ENCODE measurements at regions not wholly inside any gene's neighbourhood (a gene's known extent, or its start where the extent isn't known, plus 50 kb on each side); places are given as distances from the start of the nearest gene placed in this dataset.

- H3K4me3 ChIP-seq (ENCODE audit: low read depth, low read length) = no peak overlapping the region
- no peak for TF ChIP-seq CTCF (IDR thresholded peaks at IDR 0.05; ENCODE audit: low read depth, low read length, missing control alignments)
- DNase-seq (ENCODE audit: low read depth) = no peak
Measured at GRCh38 chr18:51911584-51911983, 428.4 kb upstream of the DCC start.

GRCh38 chr18:51912381-51912780 lies 427.6 kb upstream of the DCC start:
- H3K4me3 ChIP-seq (ENCODE audit: low read depth, low read length) = no peak overlapping the region
- TF ChIP-seq CTCF (IDR thresholded peaks at IDR 0.05; ENCODE audit: low read depth, low read length, missing control alignments) = no peak
- DNase-seq (ENCODE audit: low read depth) = no peak

GRCh38 chr18:51915176-51915575 lies 424.8 kb upstream of the DCC start:
- no peak overlapping the region for H3K4me3 ChIP-seq (ENCODE audit: low read depth, low read length)
- no peak for DNase-seq (ENCODE audit: low read depth)
- no peak for TF ChIP-seq CTCF (IDR thresholded peaks at IDR 0.05; ENCODE audit: low read depth, low read length, missing control alignments)

GRCh38 chr18:51921862-51922261 lies 418.1 kb upstream of the DCC start:
- no peak for DNase-seq (ENCODE audit: low read depth)
- H3K4me3 ChIP-seq (ENCODE audit: low read depth, low read length) = no peak overlapping the region
- no peak for TF ChIP-seq CTCF (IDR thresholded peaks at IDR 0.05; ENCODE audit: low read depth, low read length, missing control alignments)

- no peak overlapping the region for H3K4me3 ChIP-seq (ENCODE audit: low read depth, low read length)
- TF ChIP-seq CTCF (IDR thresholded peaks at IDR 0.05; ENCODE audit: low read depth, low read length, missing control alignments) = no peak
- DNase-seq (ENCODE audit: low read depth) = no peak
Measured at GRCh38 chr18:51933903-51934302, 406.1 kb upstream of the DCC start.

- no peak for TF ChIP-seq CTCF (IDR thresholded peaks at IDR 0.05; ENCODE audit: low read depth, low read length, missing control alignments)
- no peak overlapping the region for H3K4me3 ChIP-seq (ENCODE audit: low read depth, low read length)
- DNase-seq (ENCODE audit: low read depth) = no peak
Measured at GRCh38 chr18:51936115-51936514, 403.9 kb upstream of the DCC start.

GRCh38 chr18:51941999-51942398 lies 398.0 kb upstream of the DCC start:
- TF ChIP-seq CTCF (IDR thresholded peaks at IDR 0.05; ENCODE audit: low read depth, low read length, missing control alignments) = no peak
- H3K4me3 ChIP-seq (ENCODE audit: low read depth, low read length) = no peak overlapping the region
- no peak for DNase-seq (ENCODE audit: low read depth)

Data from GM12864 (cell line).